ENCODE measurements at regions not wholly inside any gene's neighbourhood (a gene's known extent, or its start where the extent isn't known, plus 50 kb on each side); places are given as distances from the start of the nearest gene placed in this dataset.
"Not testable (repeated sequence)": the region's sequence is repeated elsewhere in the genome, so short reads cannot be mapped to it uniquely, and the experiment has no call there.

DNA sequence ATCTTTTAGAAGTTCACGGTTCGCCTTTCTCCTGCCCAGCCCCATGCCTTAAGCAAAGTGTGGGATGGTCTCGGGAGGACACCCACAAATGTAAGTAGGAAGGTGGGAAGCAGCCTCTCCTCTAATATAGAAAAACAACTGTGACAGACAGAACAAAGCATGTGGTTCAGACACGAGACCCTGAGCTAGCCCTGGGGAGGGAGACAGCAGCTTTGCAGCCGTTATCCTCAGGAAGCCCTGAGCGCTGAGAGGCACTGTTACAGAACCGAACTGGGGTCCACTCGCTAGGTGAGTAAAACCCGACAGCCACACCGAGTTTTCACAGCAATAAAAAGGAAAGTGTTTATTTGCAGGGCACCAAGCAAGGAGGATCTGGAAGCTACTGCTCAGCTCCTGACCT is 210.6 kb downstream of the UQCRFS1 start:
- Histone ChIP-seq H3K27ac (ENCODE audit: low read depth, low read length) (no peak overlapping the region), H3K9ac (ENCODE audit: low read depth in 1 of 2, low read length in 2 of 2) (no peak overlapping the region), H3K27me3 (ENCODE audit: control insufficient read depth in 1 of 2, insufficient read depth in 2 of 2, low read length in 2 of 2) (no peaks in the 10 kb centered on the region), H3K4me3 (ENCODE audit: low read depth in 1 of 2, low read length in 2 of 2) (no peak overlapping the region), H3K9me3 (ENCODE audit: control insufficient read depth in 1 of 2, low read length in 2 of 2) (peaks cover 3 to 6% of the 10 kb centered on the region in 2 donors), H3K36me3 (ENCODE audit: control insufficient read depth in 1 of 2, insufficient read depth in 2 of 2, low read length in 2 of 2) (no peaks in the 10 kb centered on the region), H3K4me1 (ENCODE audit: control insufficient read depth in 1 of 2, insufficient read depth in 2 of 2, low read length in 2 of 2) (peaks cover 0 to 11% of the 10 kb centered on the region in 2 donors)

DNA sequence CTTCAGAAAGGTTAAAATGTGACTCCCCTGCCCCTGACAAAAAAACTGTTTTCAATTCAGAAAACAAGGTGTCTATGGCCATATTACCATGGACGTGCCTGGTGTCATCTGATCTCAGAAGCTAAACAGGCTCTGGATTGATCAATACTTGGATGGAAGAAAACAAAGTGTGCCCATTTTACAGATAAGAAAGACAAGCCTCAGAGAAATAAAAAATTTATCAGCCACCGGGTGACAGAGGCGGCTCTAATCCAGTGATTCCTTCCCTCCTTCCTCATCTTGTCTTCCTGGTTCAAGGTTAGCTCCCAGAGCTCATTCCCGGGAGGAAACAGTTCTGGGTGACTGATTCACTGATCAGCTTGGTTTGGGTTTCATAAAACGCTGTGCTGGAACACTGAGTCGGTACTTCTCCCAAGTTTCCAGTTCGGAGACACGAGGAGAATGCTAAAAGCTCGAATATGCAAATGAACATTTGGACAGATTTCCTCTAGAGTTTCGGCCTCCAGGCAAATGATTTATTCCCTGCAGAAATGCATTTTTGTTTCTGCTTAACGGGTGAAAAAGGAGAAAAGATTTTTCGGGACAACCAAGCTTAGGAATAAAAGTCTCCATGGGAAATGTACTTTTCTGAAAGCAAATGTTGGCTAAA is 211.2 kb downstream of the UQCRFS1 start:
- H3K9ac ChIP-seq (ENCODE audit: low read depth in 1 of 2, low read length in 2 of 2) = no peak overlapping the region
- H3K27ac ChIP-seq (ENCODE audit: low read depth, low read length) = no peak overlapping the region
- H3K36me3 ChIP-seq (ENCODE audit: control insufficient read depth in 1 of 2, insufficient read depth in 2 of 2, low read length in 2 of 2) = no peaks in the 10 kb centered on the region
- peaks cover 0 to 11% of the 10 kb centered on the region in 2 donors for H3K4me1 ChIP-seq (ENCODE audit: control insufficient read depth in 1 of 2, insufficient read depth in 2 of 2, low read length in 2 of 2)
- no peaks in the 10 kb centered on the region for H3K27me3 ChIP-seq (ENCODE audit: control insufficient read depth in 1 of 2, insufficient read depth in 2 of 2, low read length in 2 of 2)
- H3K4me3 ChIP-seq (ENCODE audit: low read depth in 1 of 2, low read length in 2 of 2) = no peak overlapping the region
- peaks cover 8 to 12% of the 10 kb centered on the region in 2 donors for H3K9me3 ChIP-seq (ENCODE audit: control insufficient read depth in 1 of 2, low read length in 2 of 2)

DNA sequence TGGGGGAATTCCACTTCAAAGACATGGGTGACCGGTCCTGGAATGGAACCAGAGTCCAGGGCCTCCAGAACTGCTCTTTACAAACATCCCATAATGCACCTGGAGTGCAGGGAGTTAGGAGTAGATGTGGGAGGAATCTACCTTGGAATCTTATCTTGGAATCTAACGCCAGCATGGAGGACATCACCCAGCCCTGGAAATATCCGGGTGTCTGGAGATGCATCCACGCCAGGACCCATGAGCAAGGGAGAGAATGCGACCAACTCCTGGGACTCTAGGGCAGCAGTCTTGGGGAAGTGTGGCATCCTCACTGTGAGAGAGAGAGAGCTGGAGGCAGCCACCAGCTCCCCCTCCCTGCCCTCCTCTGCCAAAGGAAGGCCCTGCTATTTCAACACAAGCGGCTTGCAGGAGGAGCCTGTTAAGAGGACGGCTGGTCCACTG is 211.8 kb downstream of the UQCRFS1 start:
- H3K27ac ChIP-seq (ENCODE audit: low read depth, low read length) = no peak overlapping the region
- no peak overlapping the region for H3K4me3 ChIP-seq (ENCODE audit: low read depth in 1 of 2, low read length in 2 of 2)
- H3K9me3 ChIP-seq (ENCODE audit: control insufficient read depth in 1 of 2, low read length in 2 of 2) = peaks cover 11 to 14% of the 10 kb centered on the region in 2 donors
- no peaks in the 10 kb centered on the region for H3K36me3 ChIP-seq (ENCODE audit: control insufficient read depth in 1 of 2, insufficient read depth in 2 of 2, low read length in 2 of 2)
- H3K4me1 ChIP-seq (ENCODE audit: control insufficient read depth in 1 of 2, insufficient read depth in 2 of 2, low read length in 2 of 2) = peaks cover 0 to 11% of the 10 kb centered on the region in 2 donors
- no peaks in the 10 kb centered on the region for H3K27me3 ChIP-seq (ENCODE audit: control insufficient read depth in 1 of 2, insufficient read depth in 2 of 2, low read length in 2 of 2)
- no peak overlapping the region for H3K9ac ChIP-seq (ENCODE audit: low read depth in 1 of 2, low read length in 2 of 2)

DNA sequence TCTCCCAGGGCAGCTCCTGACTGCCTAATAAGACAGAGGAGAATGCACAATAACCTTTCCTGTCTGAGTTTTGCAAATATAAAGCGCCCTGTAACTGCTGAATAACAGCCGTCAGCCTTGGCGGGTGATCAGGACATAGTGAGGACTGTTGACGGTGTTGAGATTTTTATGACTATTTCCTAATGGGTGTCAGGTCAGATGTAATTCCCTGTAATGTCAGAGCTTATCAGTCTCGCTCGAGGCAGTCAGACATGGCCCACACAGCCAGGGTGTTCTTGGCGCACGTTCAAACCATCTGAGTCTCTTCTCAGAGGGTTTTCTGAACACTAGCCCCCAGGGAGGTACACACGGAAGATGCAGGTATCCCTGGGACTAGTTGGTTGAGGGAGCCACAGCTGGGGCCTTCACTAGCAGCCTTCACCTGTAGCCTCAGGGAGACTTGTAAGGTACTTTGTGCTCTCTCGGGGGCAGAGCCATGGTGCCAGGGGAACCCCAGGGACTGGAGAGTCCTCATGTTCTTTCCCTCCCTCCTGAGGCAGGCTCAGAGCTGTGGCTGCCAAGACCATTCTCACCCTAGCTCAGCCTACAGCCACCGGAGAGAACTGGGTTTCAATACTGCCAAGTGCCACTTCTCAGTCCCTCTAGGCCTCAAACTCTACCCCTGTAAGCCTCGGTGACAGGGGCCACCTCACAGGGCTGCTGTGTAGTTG is 213.1 kb downstream of the UQCRFS1 start:
- H3K9ac ChIP-seq (ENCODE audit: low read depth in 1 of 2, low read length in 2 of 2) = no peak overlapping the region
- H3K4me1 ChIP-seq (ENCODE audit: control insufficient read depth in 1 of 2, insufficient read depth in 2 of 2, low read length in 2 of 2) = peaks cover 0 to 11% of the 10 kb centered on the region in 2 donors
- H3K4me3 ChIP-seq (ENCODE audit: low read depth in 1 of 2, low read length in 2 of 2) = no peak overlapping the region
- peaks cover 14% of the 10 kb centered on the region in 2 donors for H3K9me3 ChIP-seq (ENCODE audit: control insufficient read depth in 1 of 2, low read length in 2 of 2)
- no peaks in the 10 kb centered on the region for H3K27me3 ChIP-seq (ENCODE audit: control insufficient read depth in 1 of 2, insufficient read depth in 2 of 2, low read length in 2 of 2)
- H3K27ac ChIP-seq (ENCODE audit: low read depth, low read length) = no peak overlapping the region
- no peaks in the 10 kb centered on the region for H3K36me3 ChIP-seq (ENCODE audit: control insufficient read depth in 1 of 2, insufficient read depth in 2 of 2, low read length in 2 of 2)

DNA sequence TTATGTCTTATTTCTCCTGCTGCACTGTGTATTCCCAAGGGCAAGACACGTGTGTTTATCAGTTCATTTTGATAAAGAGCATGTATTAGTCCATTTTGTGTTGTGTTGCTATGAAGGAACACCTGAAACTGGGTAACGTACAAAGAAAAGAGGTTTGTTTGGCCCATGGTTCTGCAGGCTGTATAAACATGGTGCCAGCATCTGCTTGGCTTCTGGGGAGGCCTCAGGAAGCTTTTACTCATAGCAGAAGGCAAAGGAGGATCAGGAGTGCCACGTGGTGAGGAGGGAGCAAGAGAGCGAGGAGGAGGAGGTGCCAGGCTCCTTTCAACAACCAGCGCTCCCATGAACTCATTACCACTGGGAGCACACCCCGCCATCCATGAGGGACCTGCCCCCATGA is 214.0 kb downstream of the UQCRFS1 start:
- Histone ChIP-seq H3K9ac (ENCODE audit: low read depth in 1 of 2, low read length in 2 of 2) (no peak overlapping the region), H3K36me3 (ENCODE audit: control insufficient read depth in 1 of 2, insufficient read depth in 2 of 2, low read length in 2 of 2) (no peaks in the 10 kb centered on the region), H3K9me3 (ENCODE audit: control insufficient read depth in 1 of 2, low read length in 2 of 2) (peaks cover 14 to 17% of the 10 kb centered on the region in 2 donors), H3K4me3 (ENCODE audit: low read depth in 1 of 2, low read length in 2 of 2) (no peak overlapping the region), H3K27me3 (ENCODE audit: control insufficient read depth in 1 of 2, insufficient read depth in 2 of 2, low read length in 2 of 2) (no peaks in the 10 kb centered on the region), H3K4me1 (ENCODE audit: control insufficient read depth in 1 of 2, insufficient read depth in 2 of 2, low read length in 2 of 2) (peaks cover 0 to 11% of the 10 kb centered on the region in 2 donors), H3K27ac (ENCODE audit: low read depth, low read length) (no peak overlapping the region)

DNA sequence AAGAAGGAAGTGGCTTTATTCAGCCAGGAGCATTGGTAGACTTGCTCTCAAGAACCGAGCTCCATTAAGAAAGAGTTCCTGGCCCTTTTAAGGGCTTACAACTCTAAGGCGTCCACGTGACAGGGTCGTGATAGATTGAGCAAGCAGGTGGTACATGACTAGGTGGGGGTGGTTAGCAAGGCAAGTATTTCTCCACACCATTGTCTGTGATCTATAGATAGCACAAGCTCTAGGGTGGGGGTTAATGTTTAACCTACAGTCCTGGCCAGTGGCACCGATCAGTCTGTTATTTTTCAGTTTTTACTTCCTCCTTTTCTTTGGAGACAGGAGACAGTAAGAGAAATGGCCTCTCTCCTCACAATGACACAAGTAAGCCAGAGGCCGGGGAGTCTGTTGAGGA is 215.1 kb downstream of the UQCRFS1 start:
- not testable (repeated sequence) for H3K27me3 ChIP-seq (ENCODE audit: control insufficient read depth in 1 of 2, insufficient read depth in 2 of 2, low read length in 2 of 2); H3K4me3 ChIP-seq (ENCODE audit: low read depth in 1 of 2, low read length in 2 of 2); H3K27ac ChIP-seq (ENCODE audit: low read depth, low read length); H3K36me3 ChIP-seq (ENCODE audit: control insufficient read depth in 1 of 2, insufficient read depth in 2 of 2, low read length in 2 of 2); H3K9ac ChIP-seq (ENCODE audit: low read depth in 1 of 2, low read length in 2 of 2)
- H3K9me3 ChIP-seq (ENCODE audit: control insufficient read depth in 1 of 2, low read length in 2 of 2) = peaks cover 19 to 22% of the 10 kb centered on the region in 2 donors
- H3K4me1 ChIP-seq (ENCODE audit: control insufficient read depth in 1 of 2, insufficient read depth in 2 of 2, low read length in 2 of 2) = peaks cover 0 to 11% of the 10 kb centered on the region in 2 donors

DNA sequence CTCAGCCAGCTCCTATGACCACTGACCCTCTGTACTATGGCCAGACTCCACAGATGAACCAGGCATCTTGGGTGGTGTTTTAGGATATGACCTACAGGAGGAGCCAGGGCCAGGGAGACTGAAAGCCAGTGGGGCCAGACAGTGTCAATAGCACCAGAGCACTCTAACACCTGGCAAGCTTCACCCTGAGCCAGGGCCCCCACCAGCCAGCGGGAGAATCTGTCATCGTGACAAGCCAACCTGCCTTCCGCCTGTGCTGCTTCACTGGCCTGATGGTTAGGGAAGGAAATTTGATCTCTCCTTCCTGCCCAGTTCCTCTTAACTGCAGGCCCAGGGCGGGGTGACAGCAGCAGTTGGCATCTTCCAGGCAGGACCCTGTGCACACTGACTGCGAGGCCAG is 222.4 kb downstream of the UQCRFS1 start:
- H3K36me3 ChIP-seq (ENCODE audit: control insufficient read depth in 1 of 2, insufficient read depth in 2 of 2, low read length in 2 of 2) = no peaks in the 10 kb centered on the region

DNA sequence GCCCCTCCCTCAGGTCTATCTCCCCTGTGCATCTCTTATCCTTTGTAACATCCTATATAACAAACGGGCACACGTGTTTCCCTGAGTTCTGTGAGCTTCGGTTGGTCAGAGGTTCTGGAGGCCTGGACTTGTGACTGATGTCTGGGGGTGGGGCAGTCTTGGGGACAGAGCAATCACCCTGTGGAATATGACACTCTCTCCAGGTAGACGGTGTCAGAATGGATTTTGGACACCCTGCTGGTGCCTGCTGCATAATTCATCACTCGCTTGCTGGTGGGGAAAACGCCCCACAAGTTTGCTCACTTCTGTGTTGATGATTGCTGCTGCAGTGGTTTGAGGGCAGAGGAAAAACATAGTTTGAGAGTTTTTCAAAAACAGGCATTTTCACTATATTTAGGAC is 223.2 kb downstream of the UQCRFS1 start:
- Histone ChIP-seq H3K36me3 (ENCODE audit: control insufficient read depth in 1 of 2, insufficient read depth in 2 of 2, low read length in 2 of 2) (no peaks in the 10 kb centered on the region), H3K9me3 (ENCODE audit: control insufficient read depth in 1 of 2, low read length in 2 of 2) (peaks cover 8% of the 10 kb centered on the region in 2 donors), H3K4me1 (ENCODE audit: control insufficient read depth in 1 of 2, insufficient read depth in 2 of 2, low read length in 2 of 2) (no peaks in the 10 kb centered on the region), H3K9ac (ENCODE audit: low read depth in 1 of 2, low read length in 2 of 2) (no peak overlapping the region), H3K4me3 (ENCODE audit: low read depth in 1 of 2, low read length in 2 of 2) (no peak overlapping the region), H3K27ac (ENCODE audit: low read depth, low read length) (no peak overlapping the region), H3K27me3 (ENCODE audit: control insufficient read depth in 1 of 2, insufficient read depth in 2 of 2, low read length in 2 of 2) (no peaks in the 10 kb centered on the region)

More for the DNA sequence above, 222.4 kb downstream of the UQCRFS1 start:
- Histone ChIP-seq H3K27me3 (ENCODE audit: control insufficient read depth in 1 of 2, insufficient read depth in 2 of 2, low read length in 2 of 2) (no peaks in the 10 kb centered on the region), H3K27ac (ENCODE audit: low read depth, low read length) (no peak overlapping the region), H3K4me3 (ENCODE audit: low read depth in 1 of 2, low read length in 2 of 2) (no peak overlapping the region), H3K9me3 (ENCODE audit: control insufficient read depth in 1 of 2, low read length in 2 of 2) (peaks cover 8% of the 10 kb centered on the region in 2 donors), H3K4me1 (ENCODE audit: control insufficient read depth in 1 of 2, insufficient read depth in 2 of 2, low read length in 2 of 2) (no peaks in the 10 kb centered on the region), H3K9ac (ENCODE audit: low read depth in 1 of 2, low read length in 2 of 2) (no peak overlapping the region)

DNA sequence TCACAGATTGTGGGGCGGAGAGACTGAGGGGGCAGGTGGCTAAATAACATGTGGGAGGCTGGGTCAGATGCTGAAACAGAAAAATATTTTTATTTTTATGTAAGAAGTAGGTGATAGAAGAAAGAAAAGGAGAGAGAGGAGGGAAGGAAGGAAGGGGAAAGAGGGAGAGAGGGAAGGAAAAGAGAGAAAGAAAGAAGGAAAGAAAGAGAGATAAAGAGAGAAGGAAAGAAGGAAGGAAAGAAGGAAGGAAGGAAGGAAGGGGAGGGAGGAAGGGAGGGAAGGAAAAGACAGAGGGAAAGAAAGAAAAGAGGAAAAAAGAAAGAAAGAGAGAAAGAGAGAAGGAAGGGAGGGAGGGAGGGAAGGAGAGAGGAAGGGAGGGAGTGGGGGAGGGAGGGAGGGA is 224.9 kb downstream of the UQCRFS1 start:
- Histone ChIP-seq H3K4me1 (ENCODE audit: control insufficient read depth in 1 of 2, insufficient read depth in 2 of 2, low read length in 2 of 2) (no peaks in the 10 kb centered on the region), H3K27me3 (ENCODE audit: control insufficient read depth in 1 of 2, insufficient read depth in 2 of 2, low read length in 2 of 2) (no peaks in the 10 kb centered on the region), H3K9ac (ENCODE audit: low read depth in 1 of 2, low read length in 2 of 2) (no peak overlapping the region), H3K36me3 (ENCODE audit: control insufficient read depth in 1 of 2, insufficient read depth in 2 of 2, low read length in 2 of 2) (no peaks in the 10 kb centered on the region), H3K27ac (ENCODE audit: low read depth, low read length) (no peak overlapping the region), H3K4me3 (ENCODE audit: low read depth in 1 of 2, low read length in 2 of 2) (no peak overlapping the region), H3K9me3 (ENCODE audit: control insufficient read depth in 1 of 2, low read length in 2 of 2) (peaks cover 0 to 5% of the 10 kb centered on the region in 2 donors)

DNA sequence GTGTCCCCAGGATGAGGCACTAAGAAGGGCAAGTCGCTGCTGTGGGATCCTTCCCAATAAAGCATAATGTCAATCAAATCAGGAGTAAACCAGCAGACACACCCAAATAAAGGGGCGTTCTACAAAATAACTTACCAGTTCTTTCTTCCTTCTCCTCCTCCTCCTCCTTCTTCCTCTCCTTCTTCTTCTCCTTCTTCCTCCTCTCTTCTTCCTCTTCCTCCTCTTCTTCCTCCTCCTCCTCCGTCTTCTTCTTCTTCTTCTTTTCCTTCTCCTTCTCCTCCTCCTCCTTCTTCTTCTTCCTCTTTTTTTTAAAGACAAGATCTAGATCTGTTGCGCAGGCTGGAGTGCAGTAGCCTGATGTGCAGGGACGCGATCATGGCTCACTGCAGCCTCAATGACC is 225.8 kb downstream of the UQCRFS1 start:
- Histone ChIP-seq H3K36me3 (ENCODE audit: control insufficient read depth in 1 of 2, insufficient read depth in 2 of 2, low read length in 2 of 2) (no peaks in the 10 kb centered on the region), H3K27me3 (ENCODE audit: control insufficient read depth in 1 of 2, insufficient read depth in 2 of 2, low read length in 2 of 2) (no peaks in the 10 kb centered on the region), H3K4me1 (ENCODE audit: control insufficient read depth in 1 of 2, insufficient read depth in 2 of 2, low read length in 2 of 2) (no peaks in the 10 kb centered on the region), H3K4me3 (ENCODE audit: low read depth in 1 of 2, low read length in 2 of 2) (no peak overlapping the region), H3K9ac (ENCODE audit: low read depth in 1 of 2, low read length in 2 of 2) (no peak overlapping the region), H3K9me3 (ENCODE audit: control insufficient read depth in 1 of 2, low read length in 2 of 2) (no peaks in the 10 kb centered on the region), H3K27ac (ENCODE audit: low read depth, low read length) (no peak overlapping the region)
